HEK293 (cell line): ENCODE measurements at regions not wholly inside any gene's neighbourhood (a gene's known extent, or its start where the extent isn't known, plus 50 kb on each side); places are given as distances from the start of the nearest gene placed in this dataset.

Experiments used
- OSR2 ChIP-seq: fragments of 450-650 bp; formaldehyde crosslinking; IDR thresholded peaks from 2 replicates; pipeline ENCODE4 v1.5.1; 2016; ENCODE audit warnings: missing biosample characterization, missing genetic modification characterization
- ZNF140 ChIP-seq: fragments of 450-650 bp; formaldehyde crosslinking; IDR thresholded peaks from 2 replicates; pipeline ENCODE4 v1.5.1; 2016; ENCODE audit warnings: missing biosample characterization, missing genetic modification characterization
- ZNF174 ChIP-seq: fragments of 450-650 bp; formaldehyde crosslinking; IDR thresholded peaks from 2 replicates; pipeline ENCODE4 v1.5.0; 2017; ENCODE audit warnings: missing biosample characterization, mild to moderate bottlenecking, missing genetic modification characterization
- ZNF404 ChIP-seq: fragments of 450-650 bp; formaldehyde crosslinking; IDR thresholded peaks from 2 replicates; pipeline ENCODE4 v1.5.1; 2017; ENCODE audit warnings: missing biosample characterization, missing genetic modification characterization
- ZNF558 ChIP-seq: fragments of 450-650 bp; formaldehyde crosslinking; IDR thresholded peaks from 2 replicates; pipeline ENCODE4 v1.5.1; 2016; ENCODE audit warnings: missing biosample characterization, missing genetic modification characterization
- TF ChIP-seq, protein P1 (sequence below): fragments of 450-650 bp; formaldehyde crosslinking; IDR thresholded peaks from 2 replicates; pipeline ENCODE4 v1.5.1; 2016; ENCODE audit warnings: missing biosample characterization, missing genetic modification characterization
- TF ChIP-seq, protein P2 (sequence below): fragments of 450-650 bp; formaldehyde crosslinking; IDR thresholded peaks from 2 replicates; pipeline ENCODE4 v1.5.1; 2016; ENCODE audit warnings: missing biosample characterization, missing genetic modification characterization
- TF ChIP-seq, protein P3 (sequence below): fragments of 450-650 bp; formaldehyde crosslinking; IDR thresholded peaks from 2 replicates; pipeline ENCODE4 v1.5.1; 2016; ENCODE audit warnings: missing biosample characterization, missing genetic modification characterization
- TF ChIP-seq, protein P4 (sequence below): fragments of 450-650 bp; formaldehyde crosslinking; IDR thresholded peaks from 2 replicates; pipeline ENCODE4 v1.5.1; 2016; ENCODE audit warnings: missing biosample characterization, missing genetic modification characterization

DNA sequence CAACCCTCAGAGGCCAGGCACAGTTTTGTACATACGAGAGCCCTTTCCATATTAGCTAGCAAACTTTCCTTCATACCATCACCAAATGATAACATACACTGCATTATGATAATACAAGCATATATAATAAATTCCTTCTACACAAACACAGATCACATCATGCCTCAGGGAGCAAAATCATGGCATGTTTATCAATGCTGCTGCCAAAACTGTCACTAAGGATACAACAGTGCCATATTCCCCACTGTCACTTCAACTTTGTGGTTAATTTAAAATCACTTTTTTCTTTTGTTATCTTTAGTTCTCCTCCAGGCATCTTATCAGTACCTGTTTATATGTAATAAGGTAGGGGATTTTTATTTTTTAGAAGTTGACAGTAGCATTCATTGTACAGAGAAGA is 196.3 kb downstream of the EPM2A start:
- TF ChIP-seq, protein P1, sequence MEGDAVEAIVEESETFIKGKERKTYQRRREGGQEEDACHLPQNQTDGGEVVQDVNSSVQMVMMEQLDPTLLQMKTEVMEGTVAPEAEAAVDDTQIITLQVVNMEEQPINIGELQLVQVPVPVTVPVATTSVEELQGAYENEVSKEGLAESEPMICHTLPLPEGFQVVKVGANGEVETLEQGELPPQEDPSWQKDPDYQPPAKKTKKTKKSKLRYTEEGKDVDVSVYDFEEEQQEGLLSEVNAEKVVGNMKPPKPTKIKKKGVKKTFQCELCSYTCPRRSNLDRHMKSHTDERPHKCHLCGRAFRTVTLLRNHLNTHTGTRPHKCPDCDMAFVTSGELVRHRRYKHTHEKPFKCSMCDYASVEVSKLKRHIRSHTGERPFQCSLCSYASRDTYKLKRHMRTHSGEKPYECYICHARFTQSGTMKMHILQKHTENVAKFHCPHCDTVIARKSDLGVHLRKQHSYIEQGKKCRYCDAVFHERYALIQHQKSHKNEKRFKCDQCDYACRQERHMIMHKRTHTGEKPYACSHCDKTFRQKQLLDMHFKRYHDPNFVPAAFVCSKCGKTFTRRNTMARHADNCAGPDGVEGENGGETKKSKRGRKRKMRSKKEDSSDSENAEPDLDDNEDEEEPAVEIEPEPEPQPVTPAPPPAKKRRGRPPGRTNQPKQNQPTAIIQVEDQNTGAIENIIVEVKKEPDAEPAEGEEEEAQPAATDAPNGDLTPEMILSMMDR: no peak
- TF ChIP-seq ZNF558 (tag by site-specific recombination): no peak
- TF ChIP-seq ZNF140 (tag by site-specific recombination): no peak
- no peak for TF ChIP-seq ZNF404
- TF ChIP-seq, protein P2, sequence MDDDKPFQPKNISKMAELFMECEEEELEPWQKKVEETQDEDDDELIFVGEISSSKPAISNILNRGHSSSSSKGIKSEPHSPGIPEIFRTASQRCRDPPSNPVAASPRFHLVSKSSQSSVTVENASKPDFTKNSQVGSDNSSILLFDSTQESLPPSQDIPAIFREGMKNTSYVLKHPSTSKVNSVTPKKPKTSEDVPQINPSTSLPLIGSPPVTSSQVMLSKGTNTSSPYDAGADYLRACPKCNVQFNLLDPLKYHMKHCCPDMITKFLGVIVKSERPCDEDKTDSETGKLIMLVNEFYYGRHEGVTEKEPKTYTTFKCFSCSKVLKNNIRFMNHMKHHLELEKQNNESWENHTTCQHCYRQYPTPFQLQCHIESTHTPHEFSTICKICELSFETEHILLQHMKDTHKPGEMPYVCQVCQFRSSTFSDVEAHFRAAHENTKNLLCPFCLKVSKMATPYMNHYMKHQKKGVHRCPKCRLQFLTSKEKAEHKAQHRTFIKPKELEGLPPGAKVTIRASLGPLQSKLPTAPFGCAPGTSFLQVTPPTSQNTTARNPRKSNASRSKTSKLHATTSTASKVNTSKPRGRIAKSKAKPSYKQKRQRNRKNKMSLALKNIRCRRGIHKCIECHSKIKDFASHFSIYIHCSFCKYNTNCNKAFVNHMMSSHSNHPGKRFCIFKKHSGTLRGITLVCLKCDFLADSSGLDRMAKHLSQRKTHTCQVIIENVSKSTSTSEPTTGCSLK (tag by site-specific recombination): no peak
- TF ChIP-seq, protein P3, sequence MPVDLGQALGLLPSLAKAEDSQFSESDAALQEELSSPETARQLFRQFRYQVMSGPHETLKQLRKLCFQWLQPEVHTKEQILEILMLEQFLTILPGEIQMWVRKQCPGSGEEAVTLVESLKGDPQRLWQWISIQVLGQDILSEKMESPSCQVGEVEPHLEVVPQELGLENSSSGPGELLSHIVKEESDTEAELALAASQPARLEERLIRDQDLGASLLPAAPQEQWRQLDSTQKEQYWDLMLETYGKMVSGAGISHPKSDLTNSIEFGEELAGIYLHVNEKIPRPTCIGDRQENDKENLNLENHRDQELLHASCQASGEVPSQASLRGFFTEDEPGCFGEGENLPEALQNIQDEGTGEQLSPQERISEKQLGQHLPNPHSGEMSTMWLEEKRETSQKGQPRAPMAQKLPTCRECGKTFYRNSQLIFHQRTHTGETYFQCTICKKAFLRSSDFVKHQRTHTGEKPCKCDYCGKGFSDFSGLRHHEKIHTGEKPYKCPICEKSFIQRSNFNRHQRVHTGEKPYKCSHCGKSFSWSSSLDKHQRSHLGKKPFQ (tag by site-specific recombination): no peak
- TF ChIP-seq, protein P4, sequence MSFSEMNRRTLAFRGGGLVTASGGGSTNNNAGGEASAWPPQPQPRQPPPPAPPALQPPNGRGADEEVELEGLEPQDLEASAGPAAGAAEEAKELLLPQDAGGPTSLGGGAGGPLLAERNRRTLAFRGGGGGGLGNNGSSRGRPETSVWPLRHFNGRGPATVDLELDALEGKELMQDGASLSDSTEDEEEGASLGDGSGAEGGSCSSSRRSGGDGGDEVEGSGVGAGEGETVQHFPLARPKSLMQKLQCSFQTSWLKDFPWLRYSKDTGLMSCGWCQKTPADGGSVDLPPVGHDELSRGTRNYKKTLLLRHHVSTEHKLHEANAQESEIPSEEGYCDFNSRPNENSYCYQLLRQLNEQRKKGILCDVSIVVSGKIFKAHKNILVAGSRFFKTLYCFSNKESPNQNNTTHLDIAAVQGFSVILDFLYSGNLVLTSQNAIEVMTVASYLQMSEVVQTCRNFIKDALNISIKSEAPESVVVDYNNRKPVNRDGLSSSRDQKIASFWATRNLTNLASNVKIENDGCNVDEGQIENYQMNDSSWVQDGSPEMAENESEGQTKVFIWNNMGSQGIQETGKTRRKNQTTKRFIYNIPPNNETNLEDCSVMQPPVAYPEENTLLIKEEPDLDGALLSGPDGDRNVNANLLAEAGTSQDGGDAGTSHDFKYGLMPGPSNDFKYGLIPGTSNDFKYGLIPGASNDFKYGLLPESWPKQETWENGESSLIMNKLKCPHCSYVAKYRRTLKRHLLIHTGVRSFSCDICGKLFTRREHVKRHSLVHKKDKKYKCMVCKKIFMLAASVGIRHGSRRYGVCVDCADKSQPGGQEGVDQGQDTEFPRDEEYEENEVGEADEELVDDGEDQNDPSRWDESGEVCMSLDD: no peak
- no peak for TF ChIP-seq OSR2
- TF ChIP-seq ZNF174 (tag by site-specific recombination): no peak
